ENCODE measurements at regions not wholly inside any gene's neighbourhood (a gene's known extent, or its start where the extent isn't known, plus 50 kb on each side); places are given as distances from the start of the nearest gene placed in this dataset.
"Not testable (repeated sequence)": the region's sequence is repeated elsewhere in the genome, so short reads cannot be mapped to it uniquely, and the experiment has no call there.

GRCh38 chr7:81064426-81064825 is 145.6 kb upstream of the SEMA3C start:
- no peak overlapping the region for H3K4me3 ChIP-seq (ENCODE audit: low read depth, low read length)
- TF ChIP-seq CTCF (IDR thresholded peaks at IDR 0.05; ENCODE audit: borderline replicate concordance, insufficient read depth, low read depth, low read length): no peak

- no peak for TF ChIP-seq CTCF (IDR thresholded peaks at IDR 0.05; ENCODE audit: borderline replicate concordance, insufficient read depth, low read depth, low read length)
- no peak overlapping the region for H3K4me3 ChIP-seq (ENCODE audit: low read depth, low read length)
These were observed 143.9 kb upstream of the SEMA3C start for GRCh38 chr7:81062755-81063154.

GRCh38 chr7:81057469-81057868 is 138.6 kb upstream of the SEMA3C start:
- not testable (repeated sequence) for H3K4me3 ChIP-seq (ENCODE audit: low read depth, low read length)

- no peak for TF ChIP-seq CTCF (IDR thresholded peaks at IDR 0.05; ENCODE audit: borderline replicate concordance, insufficient read depth, low read depth, low read length)
- no peak overlapping the region for H3K4me3 ChIP-seq (ENCODE audit: low read depth, low read length)
These were observed 134.8 kb upstream of the SEMA3C start for GRCh38 chr7:81053623-81054022.

- no peak for TF ChIP-seq CTCF (IDR thresholded peaks at IDR 0.05; ENCODE audit: borderline replicate concordance, insufficient read depth, low read depth, low read length)
- H3K4me3 ChIP-seq (ENCODE audit: low read depth, low read length): no peak overlapping the region
These were observed 133.1 kb upstream of the SEMA3C start for GRCh38 chr7:81051811-81052413.

- no peak for TF ChIP-seq CTCF (IDR thresholded peaks at IDR 0.05; ENCODE audit: borderline replicate concordance, insufficient read depth, low read depth, low read length)
- no peak overlapping the region for H3K4me3 ChIP-seq (ENCODE audit: low read depth, low read length)
These were observed 126.7 kb upstream of the SEMA3C start for GRCh38 chr7:81045491-81046030.

GRCh38 chr7:81042646-81043045 is 123.8 kb upstream of the SEMA3C start:
- H3K4me3 ChIP-seq (ENCODE audit: low read depth, low read length): not testable (repeated sequence)

- H3K4me3 ChIP-seq (ENCODE audit: low read depth, low read length): no peak overlapping the region
- TF ChIP-seq CTCF (IDR thresholded peaks at IDR 0.05; ENCODE audit: borderline replicate concordance, insufficient read depth, low read depth, low read length): no peak
These were observed 121.6 kb upstream of the SEMA3C start for GRCh38 chr7:81040496-81040895.

All from GM12875 (cell line).